ENCODE measurements at regions not wholly inside any gene's neighbourhood (a gene's known extent, or its start where the extent isn't known, plus 50 kb on each side); places are given as distances from the start of the nearest gene placed in this dataset.

- Histone ChIP-seq H3K4me1 (no peaks in the 10 kb centered on the region), H3K27ac (no peak overlapping the region), H3K36me3 (no peaks in the 10 kb centered on the region), H3K27me3 (no peaks in the 10 kb centered on the region), H3K4me3 (no peak overlapping the region), H3K9me3 (no peaks in the 10 kb centered on the region)
- ATAC-seq (no peak), DNase-seq (no peak)
- no peak for TF ChIP-seq POLR2A (IDR thresholded peaks at IDR 0.05)
- TF ChIP-seq CTCF (IDR thresholded peaks at IDR 0.05 in 4 of 5, conservative IDR thresholded peaks at IDR 0.05 in 1 of 5) = no peak
- intact Hi-C loops (cut with DNase I; ENCODE audit: low total_unique reads) = no loop called here
- in situ Hi-C loops (cut with MboI; ENCODE audit: low sequenced_read_pairs in 4 of 4) = no loop called here
These were observed 93.7 kb upstream of the SH3BP4 start for GRCh38 chr2:234858145-234858544.

GRCh38 chr2:234853729-234854128 is 98.1 kb upstream of the SH3BP4 start:
- no peaks in the 10 kb centered on the region for H3K4me1 ChIP-seq
- DNase-seq (no peak), ATAC-seq (no peak)
- no peak for TF ChIP-seq POLR2A (IDR thresholded peaks at IDR 0.05)
- TF ChIP-seq CTCF (IDR thresholded peaks at IDR 0.05 in 4 of 5, conservative IDR thresholded peaks at IDR 0.05 in 1 of 5) = no peak
- H3K27ac ChIP-seq = no peak overlapping the region
- H3K4me3 ChIP-seq = no peak overlapping the region
- intact Hi-C loops (cut with DNase I; ENCODE audit: low total_unique reads) (no loop called here), in situ Hi-C loops (cut with MboI; ENCODE audit: low sequenced_read_pairs in 4 of 4) (no loop called here)
- no peaks in the 10 kb centered on the region for H3K27me3 ChIP-seq
- H3K36me3 ChIP-seq = no peaks in the 10 kb centered on the region
- no peaks in the 10 kb centered on the region for H3K9me3 ChIP-seq

GRCh38 chr2:234852941-234853340 is 98.9 kb upstream of the SH3BP4 start:
- H3K9me3 ChIP-seq = no peaks in the 10 kb centered on the region
- H3K4me1 ChIP-seq = no peaks in the 10 kb centered on the region
- H3K36me3 ChIP-seq = no peaks in the 10 kb centered on the region
- no peaks in the 10 kb centered on the region for H3K27me3 ChIP-seq
- no peak overlapping the region for H3K4me3 ChIP-seq
- TF ChIP-seq POLR2A (IDR thresholded peaks at IDR 0.05) (no peak), CTCF (IDR thresholded peaks at IDR 0.05 in 4 of 5, conservative IDR thresholded peaks at IDR 0.05 in 1 of 5) (no peak)
- DNase-seq = no peak
- no peak for ATAC-seq
- intact Hi-C loops (cut with DNase I; ENCODE audit: low total_unique reads) = no loop called here
- H3K27ac ChIP-seq = no peak overlapping the region
- in situ Hi-C loops (cut with MboI; ENCODE audit: low sequenced_read_pairs in 4 of 4) = no loop called here

- in situ Hi-C loops (cut with MboI; ENCODE audit: low sequenced_read_pairs in 4 of 4) (no loop called here), intact Hi-C loops (cut with DNase I; ENCODE audit: low total_unique reads) (no loop called here)
- DNase-seq (no peak), ATAC-seq (no peak)
- Histone ChIP-seq H3K27ac (no peak overlapping the region), H3K9me3 (no peaks in the 10 kb centered on the region), H3K4me3 (no peak overlapping the region), H3K4me1 (no peaks in the 10 kb centered on the region), H3K36me3 (no peaks in the 10 kb centered on the region), H3K27me3 (no peaks in the 10 kb centered on the region)
- TF ChIP-seq CTCF (IDR thresholded peaks at IDR 0.05 in 4 of 5, conservative IDR thresholded peaks at IDR 0.05 in 1 of 5) (no peak), POLR2A (IDR thresholded peaks at IDR 0.05) (no peak)
These were observed 99.8 kb upstream of the SH3BP4 start for GRCh38 chr2:234852035-234852434.

- H3K9me3 ChIP-seq = no peaks in the 10 kb centered on the region
- H3K4me1 ChIP-seq = no peaks in the 10 kb centered on the region
- intact Hi-C loops (cut with DNase I; ENCODE audit: low total_unique reads) = no loop called here
- in situ Hi-C loops (cut with MboI; ENCODE audit: low sequenced_read_pairs in 4 of 4) = no loop called here
- no peaks in the 10 kb centered on the region for H3K27me3 ChIP-seq
- no peaks in the 10 kb centered on the region for H3K36me3 ChIP-seq
- no peak for TF ChIP-seq CTCF (IDR thresholded peaks at IDR 0.05 in 4 of 5, conservative IDR thresholded peaks at IDR 0.05 in 1 of 5)
- TF ChIP-seq POLR2A (IDR thresholded peaks at IDR 0.05) = no peak
- no peak for ATAC-seq
- no peak for DNase-seq
- no peak overlapping the region for H3K27ac ChIP-seq
- H3K4me3 ChIP-seq = no peak overlapping the region
These were observed 100.4 kb upstream of the SH3BP4 start for GRCh38 chr2:234851451-234851850.
